Left lung (tissue), 4 donors: ENCODE measurements at regions not wholly inside any gene's neighbourhood (a gene's known extent, or its start where the extent isn't known, plus 50 kb on each side); places are given as distances from the start of the nearest gene placed in this dataset.
A peak's percentile ranks its signal among the peaks of the same experiment; 100 is the strongest.

Source experiments
- ATAC-seq: fragments of 200-7000 bp; cut with Tn5 transposase; one replicate; pipeline ENCODE4 v1.9.1; 2020; ENCODE audit warnings: moderate library complexity
- DNase-seq, 4 donors: peaks; one replicate each; pipeline ENCODE4 v3.0.0-alpha.2; 2013 to 2020
- H3K27ac ChIP-seq, 2 donors: fragments of 200-600 bp; sonication (generic) in 1 of 2; one replicate each; pipeline versions ENCODE4 v1.5.0 to v1.8.0; 2020 to 2021
- H3K27me3 ChIP-seq, 2 donors: fragments of 200-600 bp; sonication (generic) in 1 of 2; one replicate each; pipeline versions ENCODE4 v1.5.0 to v1.8.0; 2020 to 2021
- H3K36me3 ChIP-seq, 2 donors: fragments of 200-600 bp; sonication (generic) in 1 of 2; one replicate each; pipeline versions ENCODE4 v1.5.0 to v1.8.0; 2020 to 2021
- H3K4me1 ChIP-seq, 2 donors: fragments of 200-600 bp; one replicate each; pipeline ENCODE4 v1.8.0; 2021
- H3K4me3 ChIP-seq, 2 donors: fragments of 200-600 bp; sonication (generic) in 1 of 2; one replicate each; pipeline versions ENCODE4 v1.5.0 to v1.8.0; 2020 to 2021; ENCODE audit warnings: mild to moderate bottlenecking in 1 of 2
- H3K9me3 ChIP-seq, 2 donors: fragments of 200-600 bp; sonication (generic) in 1 of 2; one replicate each; pipeline versions ENCODE4 v1.5.0 to v1.8.0; 2020 to 2021
- CTCF ChIP-seq, 2 donors: fragments of 200-600 bp; sonication (generic) in 1 of 2; IDR thresholded peaks; one replicate each; pipeline versions ENCODE4 v1.5.0 to v1.8.0; 2021; ENCODE audit warnings: antibody characterized with exemption in 2 of 2
- intact Hi-C, 2 donors: fragments of 100-400 bp; cut with DNase I; formaldehyde crosslinking; loops; one replicate each; pipeline versions ENCODE4 v1.11.2 to v1.14.2; 2022
- donor health status: DM: no; HTN: yes; CAD: no.
- donor health status: DM: no; HTN: no; CAD: no.

GRCh38 chr5:107023732-107024131 is 647.0 kb downstream of the EFNA5 start:
- DNase-seq (no peak), ATAC-seq (no peak)

DNA sequence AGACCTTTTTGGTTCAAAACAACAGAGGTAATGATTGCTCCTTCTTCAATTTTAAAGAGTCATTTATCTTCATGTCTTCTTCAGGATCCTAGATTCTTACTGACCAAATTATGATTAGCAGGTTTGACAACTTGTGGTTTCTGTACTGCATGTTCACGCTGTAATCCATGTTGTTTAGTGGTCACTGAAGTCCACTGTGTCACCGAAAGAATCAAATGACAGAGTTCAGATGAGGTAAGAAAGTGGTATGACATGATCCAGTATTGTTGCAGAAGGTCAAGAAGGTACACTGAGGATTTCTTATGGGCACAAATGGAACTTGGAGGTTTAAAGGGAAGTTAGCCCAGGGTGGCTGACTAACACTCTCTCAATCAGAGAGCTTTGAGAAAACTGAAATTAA is 649.2 kb downstream of the EFNA5 start:
- H3K27ac ChIP-seq, result no peak overlapping the region
- ATAC-seq (no peak), DNase-seq (no peak)
- TF ChIP-seq CTCF (IDR thresholded peaks at IDR 0.05), result no peak
- intact Hi-C loops, result no loop called here
- H3K4me1 ChIP-seq, result no peaks in the 10 kb centered on the region
- no peaks in the 10 kb centered on the region for H3K36me3 ChIP-seq
- H3K9me3 ChIP-seq, result no peaks in the 10 kb centered on the region
- H3K27me3 ChIP-seq, result no peaks in the 10 kb centered on the region
- no peak overlapping the region for H3K4me3 ChIP-seq

More at GRCh38 chr5:107023732-107024131, 647.0 kb downstream of the EFNA5 start:
- Histone ChIP-seq H3K9me3 (no peaks in the 10 kb centered on the region), H3K27me3 (no peaks in the 10 kb centered on the region), H3K4me3 (no peak overlapping the region), H3K4me1 (no peaks in the 10 kb centered on the region), H3K27ac (no peak overlapping the region), H3K36me3 (no peaks in the 10 kb centered on the region)
- no peak for TF ChIP-seq CTCF (IDR thresholded peaks at IDR 0.05)
- intact Hi-C loops, result no loop called here

DNA sequence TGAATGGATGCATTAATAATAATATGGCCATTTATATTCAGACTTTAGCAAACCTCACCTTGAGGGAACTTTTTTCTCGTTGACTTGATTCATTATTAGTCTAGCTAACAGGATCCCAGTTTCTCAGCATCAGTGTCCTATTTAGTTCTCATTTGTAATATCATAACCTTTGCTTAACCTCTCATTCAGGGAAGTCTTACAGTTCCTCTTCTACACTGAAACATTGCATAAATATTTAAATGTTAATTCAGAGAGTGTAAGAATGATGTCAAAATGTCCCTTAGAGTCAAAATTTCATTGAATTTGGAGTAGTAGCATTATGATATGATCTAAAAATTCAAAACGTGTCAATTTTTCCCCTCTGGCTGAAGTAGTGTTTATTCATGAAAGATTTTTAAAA is 650.1 kb downstream of the EFNA5 start:
- no peaks in the 10 kb centered on the region for H3K36me3 ChIP-seq
- H3K27me3 ChIP-seq, result no peaks in the 10 kb centered on the region
- ATAC-seq (no peak), DNase-seq (no peak)
- H3K9me3 ChIP-seq, result no peaks in the 10 kb centered on the region
- no peaks in the 10 kb centered on the region for H3K4me1 ChIP-seq
- intact Hi-C loops, result no loop called here
- no peak overlapping the region for H3K27ac ChIP-seq
- H3K4me3 ChIP-seq, result no peak overlapping the region
- no peak for TF ChIP-seq CTCF (IDR thresholded peaks at IDR 0.05)

GRCh38 chr5:107017616-107018015 is 653.1 kb downstream of the EFNA5 start:
- no peak for TF ChIP-seq CTCF (IDR thresholded peaks at IDR 0.05)
- H3K4me3 ChIP-seq, result no peak overlapping the region
- no peak overlapping the region for H3K27ac ChIP-seq
- no peaks in the 10 kb centered on the region for H3K4me1 ChIP-seq
- H3K36me3 ChIP-seq, result no peaks in the 10 kb centered on the region
- DNase-seq, result no peak
- intact Hi-C loops, result no loop called here
- H3K27me3 ChIP-seq, result no peaks in the 10 kb centered on the region
- ATAC-seq, result no peak
- H3K9me3 ChIP-seq, result no peaks in the 10 kb centered on the region

GRCh38 chr5:107012371-107012770 is 658.4 kb downstream of the EFNA5 start:
- no peaks in the 10 kb centered on the region for H3K9me3 ChIP-seq
- ATAC-seq (peak; percentile 32), DNase-seq (peak in 1 of 4 donors; percentile 49)
- intact Hi-C loops, result no loop called here
- no peaks in the 10 kb centered on the region for H3K4me1 ChIP-seq
- no peak overlapping the region for H3K27ac ChIP-seq
- H3K4me3 ChIP-seq, result no peak overlapping the region
- H3K27me3 ChIP-seq, result no peaks in the 10 kb centered on the region
- no peaks in the 10 kb centered on the region for H3K36me3 ChIP-seq
- no peak for TF ChIP-seq CTCF (IDR thresholded peaks at IDR 0.05)
